ENCODE measurements at regions not wholly inside any gene's neighbourhood (a gene's known extent, or its start where the extent isn't known, plus 50 kb on each side); places are given as distances from the start of the nearest gene placed in this dataset.

DNA sequence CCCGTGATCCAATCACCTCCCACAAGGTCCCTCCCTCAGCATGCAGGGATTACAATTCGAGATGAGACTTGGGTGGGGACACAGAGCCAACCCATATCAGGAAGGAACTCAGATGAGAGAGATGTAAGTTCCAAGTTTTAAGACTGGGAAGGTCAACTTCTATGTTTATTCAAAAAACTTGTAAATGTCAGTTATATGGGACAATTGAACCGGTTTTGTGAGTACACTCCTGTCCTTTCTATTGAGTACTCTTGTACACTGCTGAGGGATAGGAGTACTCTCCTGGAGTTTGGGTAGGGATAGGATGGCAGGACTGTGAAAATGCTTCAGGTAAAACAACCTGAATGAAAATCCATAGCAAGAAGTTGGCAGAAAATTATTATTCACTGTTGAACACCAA, 239.1 kb downstream of the ZNF674 start:
- peaks cover 18% of the 10 kb centered on the region for H3K9me3 ChIP-seq (ENCODE audit: control insufficient read depth, low read depth, low read length)
- Mint-ChIP-seq H3K27ac (no peak overlapping the region), H3K27me3 (ENCODE audit: low read depth) (peaks cover 18% of the 10 kb centered on the region), H3K36me3 (ENCODE audit: insufficient read depth in 1 of 3, low read depth in 3 of 3) (peaks cover 18 to 27% (median 26%) of the 10 kb centered on the region in 3 experiments), H3K9me3 (peaks cover 66 to 69% of the 10 kb centered on the region in 2 experiments), H3K4me1 (peaks cover 17 to 33% of the 10 kb centered on the region in 2 experiments), H3K4me3 (no peak overlapping the region)
- no peak overlapping the region for H2AK5ac ChIP-seq (ENCODE audit: insufficient read length, low read length)
- H3K27ac ChIP-seq (ENCODE audit: insufficient read length, low read depth, low read length): no peak overlapping the region
- no peak overlapping the region for H4K91ac ChIP-seq (ENCODE audit: insufficient read length, low read depth, low read length)
- H2BK5ac ChIP-seq (ENCODE audit: insufficient read length, low read length): no peak overlapping the region
- H3K56ac ChIP-seq (ENCODE audit: insufficient read length, low read depth, low read length): no peak overlapping the region
- no peaks in the 10 kb centered on the region for H3K23me2 ChIP-seq (ENCODE audit: insufficient read length, low read depth, low read length, poor library complexity, severe bottlenecking)
- H3K4ac ChIP-seq (ENCODE audit: low read depth, low read length): no peak overlapping the region
- H3K4me2 ChIP-seq (ENCODE audit: insufficient read depth, insufficient read length, low read length): no peak overlapping the region
- peaks cover 5% of the 10 kb centered on the region; the same call in 1 of the 2 replicates for H3K4me1 ChIP-seq (ENCODE audit: insufficient read depth, low read length)
- no peak overlapping the region for H2BK120ac ChIP-seq (ENCODE audit: low read depth, low read length, poor library complexity, severe bottlenecking)
- no peak overlapping the region for H2BK15ac ChIP-seq (ENCODE audit: low read depth, low read length)
- no peak overlapping the region for H3K18ac ChIP-seq (ENCODE audit: insufficient read length, low read depth, low read length)
- H3K79me2 ChIP-seq (ENCODE audit: insufficient read depth, low read length): no peaks in the 10 kb centered on the region
- TF ChIP-seq, protein P1, sequence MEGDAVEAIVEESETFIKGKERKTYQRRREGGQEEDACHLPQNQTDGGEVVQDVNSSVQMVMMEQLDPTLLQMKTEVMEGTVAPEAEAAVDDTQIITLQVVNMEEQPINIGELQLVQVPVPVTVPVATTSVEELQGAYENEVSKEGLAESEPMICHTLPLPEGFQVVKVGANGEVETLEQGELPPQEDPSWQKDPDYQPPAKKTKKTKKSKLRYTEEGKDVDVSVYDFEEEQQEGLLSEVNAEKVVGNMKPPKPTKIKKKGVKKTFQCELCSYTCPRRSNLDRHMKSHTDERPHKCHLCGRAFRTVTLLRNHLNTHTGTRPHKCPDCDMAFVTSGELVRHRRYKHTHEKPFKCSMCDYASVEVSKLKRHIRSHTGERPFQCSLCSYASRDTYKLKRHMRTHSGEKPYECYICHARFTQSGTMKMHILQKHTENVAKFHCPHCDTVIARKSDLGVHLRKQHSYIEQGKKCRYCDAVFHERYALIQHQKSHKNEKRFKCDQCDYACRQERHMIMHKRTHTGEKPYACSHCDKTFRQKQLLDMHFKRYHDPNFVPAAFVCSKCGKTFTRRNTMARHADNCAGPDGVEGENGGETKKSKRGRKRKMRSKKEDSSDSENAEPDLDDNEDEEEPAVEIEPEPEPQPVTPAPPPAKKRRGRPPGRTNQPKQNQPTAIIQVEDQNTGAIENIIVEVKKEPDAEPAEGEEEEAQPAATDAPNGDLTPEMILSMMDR (conservative IDR thresholded peaks at IDR 0.05): no peak
- no peaks in the 10 kb centered on the region for H4K20me1 ChIP-seq (ENCODE audit: control insufficient read depth, insufficient read depth, insufficient read length)
- H2AFZ ChIP-seq (ENCODE audit: low read length): no peak overlapping the region
- H3T11ph ChIP-seq (ENCODE audit: low read length): no peak overlapping the region
- WGBS (ENCODE audit: extremely low coverage, insufficient read length, low lambda C conversion rate): no CpG with 5 or more reads among the region's 3 CpGs
- H3K79me1 ChIP-seq (ENCODE audit: insufficient read depth, low read depth, low read length, poor library complexity, severe bottlenecking): no peaks in the 10 kb centered on the region
- H2BK20ac ChIP-seq (ENCODE audit: low read depth, low read length, poor library complexity, severe bottlenecking): no peak overlapping the region
- no peak overlapping the region for H3K14ac ChIP-seq (ENCODE audit: insufficient read depth, low read length)
- no peak overlapping the region for H3K9ac ChIP-seq (ENCODE audit: extremely low read depth, insufficient read length, low read length)
- no peak overlapping the region for H4K5ac ChIP-seq (ENCODE audit: insufficient read length, low read depth, low read length)
- DNase-seq: no peak
- no peak overlapping the region for H2BK12ac ChIP-seq (ENCODE audit: insufficient read length, low read depth, low read length)
- no peaks in the 10 kb centered on the region for H3K27me3 ChIP-seq (ENCODE audit: insufficient read depth, low read length)
- no peak overlapping the region for H4K8ac ChIP-seq (replicated peaks; ENCODE audit: insufficient read length, low read depth, low read length)
- no peak overlapping the region for H3K23ac ChIP-seq (ENCODE audit: insufficient read length, low read depth, low read length)
